Upper lobe of right lung (tissue), 1 donor: ENCODE measurements at regions not wholly inside any gene's neighbourhood (a gene's known extent, or its start where the extent isn't known, plus 50 kb on each side); places are given as distances from the start of the nearest gene placed in this dataset.
"Not testable (repeated sequence)": the region's sequence is repeated elsewhere in the genome, so short reads cannot be mapped to it uniquely, and the experiment has no call there.

Experiments
- ATAC-seq: fragments of 200-7000 bp; cut with Tn5 transposase; one replicate; pipeline ENCODE4 v1.9.1; 2020; ENCODE audit warnings: mild to moderate bottlenecking, moderate library complexity
- DNase-seq: peaks from one replicate; pipeline ENCODE4 v3.0.0-alpha.2; 2020
- H3K27ac ChIP-seq: fragments of 200-600 bp; one replicate; pipeline ENCODE4 v1.8.0; 2022
- H3K27me3 ChIP-seq: fragments of 200-600 bp; one replicate; pipeline ENCODE4 v1.8.0; 2022; ENCODE audit warnings: mild to moderate bottlenecking
- H3K36me3 ChIP-seq: fragments of 200-600 bp; one replicate; pipeline ENCODE4 v1.8.0; 2022
- H3K4me1 ChIP-seq: fragments of 200-600 bp; one replicate; pipeline ENCODE4 v1.8.0; 2022
- H3K4me3 ChIP-seq: fragments of 200-600 bp; one replicate; pipeline ENCODE4 v1.8.0; 2022; ENCODE audit warnings: mild to moderate bottlenecking
- H3K9me3 ChIP-seq: fragments of 200-600 bp; one replicate; pipeline ENCODE4 v1.8.0; 2022
- intact Hi-C: fragments of 100-400 bp; cut with DNase I; formaldehyde crosslinking; loops from one replicate; pipeline ENCODE4 v1.11.0; 2022
- TF ChIP-seq, protein P1 (sequence below): fragments of 200-600 bp; IDR thresholded peaks from one replicate; pipeline ENCODE4 v1.8.0; 2022; ENCODE audit warnings: antibody characterized with exemption
- donor health status: DM: no; HTN: yes; CAD: no; lungs with severe emphysema.

GRCh38 chr12:43237238-43237879, 314.6 kb downstream of the ADAMTS20 start:
- intact Hi-C loops: no loop called here
- no peak overlapping the region for H3K27ac ChIP-seq
- no peaks in the 10 kb centered on the region for H3K36me3 ChIP-seq
- TF ChIP-seq, protein P1, sequence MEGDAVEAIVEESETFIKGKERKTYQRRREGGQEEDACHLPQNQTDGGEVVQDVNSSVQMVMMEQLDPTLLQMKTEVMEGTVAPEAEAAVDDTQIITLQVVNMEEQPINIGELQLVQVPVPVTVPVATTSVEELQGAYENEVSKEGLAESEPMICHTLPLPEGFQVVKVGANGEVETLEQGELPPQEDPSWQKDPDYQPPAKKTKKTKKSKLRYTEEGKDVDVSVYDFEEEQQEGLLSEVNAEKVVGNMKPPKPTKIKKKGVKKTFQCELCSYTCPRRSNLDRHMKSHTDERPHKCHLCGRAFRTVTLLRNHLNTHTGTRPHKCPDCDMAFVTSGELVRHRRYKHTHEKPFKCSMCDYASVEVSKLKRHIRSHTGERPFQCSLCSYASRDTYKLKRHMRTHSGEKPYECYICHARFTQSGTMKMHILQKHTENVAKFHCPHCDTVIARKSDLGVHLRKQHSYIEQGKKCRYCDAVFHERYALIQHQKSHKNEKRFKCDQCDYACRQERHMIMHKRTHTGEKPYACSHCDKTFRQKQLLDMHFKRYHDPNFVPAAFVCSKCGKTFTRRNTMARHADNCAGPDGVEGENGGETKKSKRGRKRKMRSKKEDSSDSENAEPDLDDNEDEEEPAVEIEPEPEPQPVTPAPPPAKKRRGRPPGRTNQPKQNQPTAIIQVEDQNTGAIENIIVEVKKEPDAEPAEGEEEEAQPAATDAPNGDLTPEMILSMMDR: no peak
- H3K9me3 ChIP-seq: no peaks in the 10 kb centered on the region
- no peak overlapping the region for H3K4me3 ChIP-seq
- ATAC-seq (no peak), DNase-seq (no peak)
- no peaks in the 10 kb centered on the region for H3K4me1 ChIP-seq
- H3K27me3 ChIP-seq: no peaks in the 10 kb centered on the region

- no peak overlapping the region for H3K27ac ChIP-seq
- H3K36me3 ChIP-seq: no peaks in the 10 kb centered on the region
- no peaks in the 10 kb centered on the region for H3K4me1 ChIP-seq
- TF ChIP-seq, protein P1: no peak
- H3K4me3 ChIP-seq: no peak overlapping the region
- no peak for ATAC-seq
- DNase-seq: no peak
- no peaks in the 10 kb centered on the region for H3K9me3 ChIP-seq
- intact Hi-C loops: no loop called here
- H3K27me3 ChIP-seq: no peaks in the 10 kb centered on the region
These were observed 316.3 kb downstream of the ADAMTS20 start for GRCh38 chr12:43235721-43236120.

GRCh38 chr12:43233861-43234260, 318.1 kb downstream of the ADAMTS20 start:
- H3K36me3 ChIP-seq: no peaks in the 10 kb centered on the region
- H3K4me3 ChIP-seq: no peak overlapping the region
- H3K9me3 ChIP-seq: no peaks in the 10 kb centered on the region
- no peak overlapping the region for H3K27ac ChIP-seq
- no peaks in the 10 kb centered on the region for H3K27me3 ChIP-seq
- DNase-seq (no peak), ATAC-seq (no peak)
- TF ChIP-seq, protein P1: no peak
- H3K4me1 ChIP-seq: no peaks in the 10 kb centered on the region
- intact Hi-C loops: no loop called here

- Histone ChIP-seq H3K27me3 (no peaks in the 10 kb centered on the region), H3K27ac (no peak overlapping the region), H3K9me3 (no peaks in the 10 kb centered on the region), H3K4me1 (no peaks in the 10 kb centered on the region), H3K4me3 (no peak overlapping the region), H3K36me3 (no peaks in the 10 kb centered on the region)
- no peak for ATAC-seq
- TF ChIP-seq, protein P1: no peak
- intact Hi-C loops: no loop called here
- DNase-seq: no peak
These were observed 325.9 kb downstream of the ADAMTS20 start for GRCh38 chr12:43226151-43226550.

DNA sequence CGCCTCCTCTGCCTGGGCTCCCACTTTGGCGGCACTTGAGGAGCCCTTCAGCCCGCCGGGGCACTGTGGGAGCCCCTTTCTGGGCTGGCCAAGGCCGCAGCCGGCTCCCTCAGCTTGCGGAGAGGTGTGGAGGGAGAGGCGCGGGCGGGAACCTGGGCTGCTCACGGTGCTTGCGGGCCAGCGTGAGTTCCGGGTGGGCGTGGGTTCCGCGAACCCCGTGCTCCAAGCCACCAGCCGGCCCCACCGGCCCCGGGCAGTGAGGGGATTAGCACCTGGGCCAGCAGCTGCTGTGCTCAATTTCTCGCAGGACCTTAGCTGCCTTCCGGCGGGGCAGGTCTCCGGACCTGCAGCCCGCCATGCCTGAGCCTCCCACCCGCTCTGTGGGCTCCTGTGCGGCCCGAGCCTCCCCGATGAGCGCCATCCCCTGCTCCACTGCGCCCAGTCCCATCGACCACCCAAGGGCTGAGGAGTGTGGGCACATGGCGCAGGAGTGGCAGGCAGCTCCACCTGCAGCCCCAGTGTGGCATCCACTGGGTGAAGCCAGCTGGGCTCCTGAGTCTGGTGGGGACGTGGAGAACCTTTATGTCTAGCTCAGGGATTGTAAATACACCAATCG, 327.7 kb downstream of the ADAMTS20 start:
- H3K27ac ChIP-seq, ATAC-seq, H3K9me3 ChIP-seq, H3K4me1 ChIP-seq, H3K27me3 ChIP-seq, intact Hi-C loops, H3K4me3 ChIP-seq, H3K36me3 ChIP-seq, DNase-seq: not testable (repeated sequence)

GRCh38 chr12:43222796-43223195, 329.2 kb downstream of the ADAMTS20 start:
- intact Hi-C loops: no loop called here
- no peak overlapping the region for H3K4me3 ChIP-seq
- no peaks in the 10 kb centered on the region for H3K9me3 ChIP-seq
- no peak for ATAC-seq
- TF ChIP-seq, protein P1: no peak
- H3K36me3 ChIP-seq: no peaks in the 10 kb centered on the region
- H3K4me1 ChIP-seq: no peaks in the 10 kb centered on the region
- no peak overlapping the region for H3K27ac ChIP-seq
- DNase-seq: no peak
- H3K27me3 ChIP-seq: no peaks in the 10 kb centered on the region
